Left lung (tissue), 4 donors: ENCODE measurements at regions not wholly inside any gene's neighbourhood (a gene's known extent, or its start where the extent isn't known, plus 50 kb on each side); places are given as distances from the start of the nearest gene placed in this dataset.

Experiments used
- ATAC-seq: fragments of 200-7000 bp; cut with Tn5 transposase; one replicate; pipeline ENCODE4 v1.9.1; 2020; ENCODE audit warnings: moderate library complexity
- DNase-seq, 4 donors: peaks; one replicate each; pipeline ENCODE4 v3.0.0-alpha.2; 2013 to 2020
- H3K27ac ChIP-seq, 2 donors: fragments of 200-600 bp; sonication (generic) in 1 of 2; one replicate each; pipeline versions ENCODE4 v1.5.0 to v1.8.0; 2020 to 2021
- H3K27me3 ChIP-seq, 2 donors: fragments of 200-600 bp; sonication (generic) in 1 of 2; one replicate each; pipeline versions ENCODE4 v1.5.0 to v1.8.0; 2020 to 2021
- H3K36me3 ChIP-seq, 2 donors: fragments of 200-600 bp; sonication (generic) in 1 of 2; one replicate each; pipeline versions ENCODE4 v1.5.0 to v1.8.0; 2020 to 2021
- H3K4me1 ChIP-seq, 2 donors: fragments of 200-600 bp; one replicate each; pipeline ENCODE4 v1.8.0; 2021
- H3K4me3 ChIP-seq, 2 donors: fragments of 200-600 bp; sonication (generic) in 1 of 2; one replicate each; pipeline versions ENCODE4 v1.5.0 to v1.8.0; 2020 to 2021; ENCODE audit warnings: mild to moderate bottlenecking in 1 of 2
- H3K9me3 ChIP-seq, 2 donors: fragments of 200-600 bp; sonication (generic) in 1 of 2; one replicate each; pipeline versions ENCODE4 v1.5.0 to v1.8.0; 2020 to 2021
- CTCF ChIP-seq, 2 donors: fragments of 200-600 bp; sonication (generic) in 1 of 2; IDR thresholded peaks; one replicate each; pipeline versions ENCODE4 v1.5.0 to v1.8.0; 2021; ENCODE audit warnings: antibody characterized with exemption in 2 of 2
- intact Hi-C, 2 donors: fragments of 100-400 bp; cut with DNase I; formaldehyde crosslinking; loops; one replicate each; pipeline versions ENCODE4 v1.11.2 to v1.14.2; 2022
- donor health status: DM: no; HTN: yes; CAD: no.
- donor health status: DM: no; HTN: no; CAD: no.

GRCh38 chr14:97350415-97350814 is 553.2 kb downstream of the VRK1 start:
- no peak for ATAC-seq
- H3K27me3 ChIP-seq, result no peaks in the 10 kb centered on the region
- no peak overlapping the region for H3K27ac ChIP-seq
- intact Hi-C loops, result no loop called here
- H3K9me3 ChIP-seq, result no peaks in the 10 kb centered on the region
- no peak for TF ChIP-seq CTCF (IDR thresholded peaks at IDR 0.05)
- no peaks in the 10 kb centered on the region for H3K36me3 ChIP-seq
- DNase-seq, result no peak
- H3K4me1 ChIP-seq, result no peaks in the 10 kb centered on the region
- no peak overlapping the region for H3K4me3 ChIP-seq

GRCh38 chr14:97350894-97351731 is 553.9 kb downstream of the VRK1 start:
- DNase-seq, result no peak
- TF ChIP-seq CTCF (IDR thresholded peaks at IDR 0.05), result no peak
- H3K4me3 ChIP-seq, result no peak overlapping the region
- no peaks in the 10 kb centered on the region for H3K36me3 ChIP-seq
- no peak for ATAC-seq
- H3K9me3 ChIP-seq, result no peaks in the 10 kb centered on the region
- H3K27me3 ChIP-seq, result no peaks in the 10 kb centered on the region
- no peaks in the 10 kb centered on the region for H3K4me1 ChIP-seq
- intact Hi-C loops, result no loop called here
- no peak overlapping the region for H3K27ac ChIP-seq

- Histone ChIP-seq H3K9me3 (no peaks in the 10 kb centered on the region), H3K4me1 (no peaks in the 10 kb centered on the region), H3K4me3 (no peak overlapping the region), H3K36me3 (no peaks in the 10 kb centered on the region), H3K27me3 (no peaks in the 10 kb centered on the region), H3K27ac (no peak overlapping the region)
- no peak for TF ChIP-seq CTCF (IDR thresholded peaks at IDR 0.05)
- ATAC-seq, result no peak
- no peak for DNase-seq
- intact Hi-C loops, result no loop called here
Measured at GRCh38 chr14:97353102-97353501, 555.9 kb downstream of the VRK1 start.

- H3K4me3 ChIP-seq, result no peak overlapping the region
- no peaks in the 10 kb centered on the region for H3K9me3 ChIP-seq
- intact Hi-C loops, result no loop called here
- DNase-seq (no peak), ATAC-seq (no peak)
- H3K36me3 ChIP-seq, result no peaks in the 10 kb centered on the region
- no peak for TF ChIP-seq CTCF (IDR thresholded peaks at IDR 0.05)
- H3K4me1 ChIP-seq, result no peaks in the 10 kb centered on the region
- no peak overlapping the region for H3K27ac ChIP-seq
- no peaks in the 10 kb centered on the region for H3K27me3 ChIP-seq
Measured at GRCh38 chr14:97354119-97354722, 557.0 kb downstream of the VRK1 start.

- intact Hi-C loops, result no loop called here
- Histone ChIP-seq H3K36me3 (no peaks in the 10 kb centered on the region), H3K9me3 (no peaks in the 10 kb centered on the region), H3K27ac (no peak overlapping the region), H3K27me3 (no peaks in the 10 kb centered on the region), H3K4me3 (no peak overlapping the region), H3K4me1 (no peaks in the 10 kb centered on the region)
- no peak for ATAC-seq
- no peak for TF ChIP-seq CTCF (IDR thresholded peaks at IDR 0.05)
- no peak for DNase-seq
Measured at GRCh38 chr14:97359341-97359740, 562.2 kb downstream of the VRK1 start.
